Esophagus (tissue), 2 donors: ENCODE measurements at regions not wholly inside any gene's neighbourhood (a gene's known extent, or its start where the extent isn't known, plus 50 kb on each side); places are given as distances from the start of the nearest gene placed in this dataset.

Experiments used
- H3K27ac ChIP-seq, 2 donors: one replicate each; pipeline ENCODE4 v1.5.1; 2013; ENCODE audit warnings: low read depth in 2 of 2, mild to moderate bottlenecking in 2 of 2, inconsistent platforms in 1 of 2, low read length in 1 of 2, moderate library complexity in 1 of 2
- H3K27me3 ChIP-seq, 2 donors: one replicate each; pipeline ENCODE4 v1.6.1; 2013; ENCODE audit warnings: low read length in 2 of 2, control low read depth in 1 of 2, mild to moderate bottlenecking in 1 of 2; ENCODE audit not compliant: insufficient read depth in 2 of 2, control insufficient read depth in 1 of 2
- H3K36me3 ChIP-seq, 2 donors: one replicate each; pipeline ENCODE4 v1.6.1; 2013; ENCODE audit warnings: low read length in 1 of 2; ENCODE audit not compliant: control insufficient read depth in 2 of 2, insufficient read depth in 2 of 2
- H3K4me1 ChIP-seq, 2 donors: one replicate each; pipeline ENCODE4 v1.6.1; 2013; ENCODE audit warnings: low read length in 1 of 2; ENCODE audit not compliant: control insufficient read depth in 2 of 2, insufficient read depth in 2 of 2
- H3K4me3 ChIP-seq, 2 donors: one replicate each; pipeline ENCODE4 v1.5.1; 2013; ENCODE audit warnings: low read length in 2 of 2, mild to moderate bottlenecking in 2 of 2, low read depth in 1 of 2, moderate library complexity in 1 of 2
- H3K9me3 ChIP-seq, 2 donors: one replicate each; pipeline ENCODE4 v1.6.1; 2013; ENCODE audit warnings: mild to moderate bottlenecking in 2 of 2, low read depth in 1 of 2, low read length in 1 of 2, moderate library complexity in 1 of 2; ENCODE audit not compliant: control insufficient read depth in 2 of 2, insufficient read depth in 1 of 2
- WGBS, 2 donors: extraction: QIAGEN DNeasy Blood & Tissue Kit; methylation state at CpG; one replicate each; pipeline ENCODE4 v1.1.7; 2013; 5-methylcytosine and 5-hydroxymethylcytosine counted together
- donor health status: healthy with polysubstance abuse.
- donor health status: Bipolar disorder and iron deficiency.

- no peaks in the 10 kb centered on the region for H3K4me1 ChIP-seq
Measured at GRCh38 chr3:176904506-176904905, 292.8 kb downstream of the TBL1XR1 start.

DNA sequence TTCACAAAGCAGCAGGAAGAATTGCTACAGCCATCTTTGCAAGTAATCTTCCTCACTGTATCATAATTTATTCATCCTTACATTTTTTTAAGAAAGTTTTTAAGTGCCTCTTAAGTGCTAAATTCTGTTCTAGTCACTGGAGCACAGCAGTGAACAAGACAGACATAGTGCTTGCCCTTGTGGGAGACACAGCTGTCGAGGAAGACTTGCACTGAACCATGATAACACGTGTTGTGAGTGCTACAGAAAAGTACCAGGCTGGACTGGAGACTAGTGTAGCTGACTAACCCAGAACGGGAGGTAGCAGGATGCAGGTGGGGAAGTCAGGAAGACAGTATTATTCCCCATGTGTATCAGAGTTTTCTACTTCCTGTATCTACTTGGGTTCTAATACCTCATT is 300.6 kb downstream of the TBL1XR1 start:
- H3K27ac ChIP-seq, result no peak overlapping the region
- WGBS, 2 donors, result 60 to 75% methylated on average over 3 of the region's 3 CpGs
- no peaks in the 10 kb centered on the region for H3K36me3 ChIP-seq
- no peak overlapping the region for H3K4me3 ChIP-seq
- no peaks in the 10 kb centered on the region for H3K4me1 ChIP-seq
- no peaks in the 10 kb centered on the region for H3K9me3 ChIP-seq
- H3K27me3 ChIP-seq, result no peaks in the 10 kb centered on the region

More at GRCh38 chr3:176904506-176904905, 292.8 kb downstream of the TBL1XR1 start:
- Histone ChIP-seq H3K36me3 (no peaks in the 10 kb centered on the region), H3K27ac (no peak overlapping the region), H3K9me3 (peaks cover 0 to 2% of the 10 kb centered on the region in 2 donors), H3K27me3 (peaks cover 0 to 2% of the 10 kb centered on the region in 2 donors), H3K4me3 (no peak overlapping the region)
- WGBS, 2 donors, result 57 to 64% methylated on average over 4 of the region's 4 CpGs

- 77 to 93% methylated on average over 3 of the region's 3 CpGs for WGBS, 2 donors
- Histone ChIP-seq H3K27me3 (no peaks in the 10 kb centered on the region), H3K27ac (no peak overlapping the region), H3K4me3 (no peak overlapping the region), H3K4me1 (no peaks in the 10 kb centered on the region), H3K36me3 (no peaks in the 10 kb centered on the region), H3K9me3 (no peaks in the 10 kb centered on the region)
Measured at GRCh38 chr3:176896165-176896564, 301.1 kb downstream of the TBL1XR1 start.

- Histone ChIP-seq H3K27me3 (no peaks in the 10 kb centered on the region), H3K27ac (no peak overlapping the region), H3K4me3 (no peak overlapping the region), H3K4me1 (no peaks in the 10 kb centered on the region), H3K36me3 (no peaks in the 10 kb centered on the region), H3K9me3 (peaks cover 0 to 8% of the 10 kb centered on the region in 2 donors)
- 90 to 94% methylated on average over 1 of the region's 1 CpG for WGBS, 2 donors
Measured at GRCh38 chr3:176879710-176880109, 317.6 kb downstream of the TBL1XR1 start.

DNA sequence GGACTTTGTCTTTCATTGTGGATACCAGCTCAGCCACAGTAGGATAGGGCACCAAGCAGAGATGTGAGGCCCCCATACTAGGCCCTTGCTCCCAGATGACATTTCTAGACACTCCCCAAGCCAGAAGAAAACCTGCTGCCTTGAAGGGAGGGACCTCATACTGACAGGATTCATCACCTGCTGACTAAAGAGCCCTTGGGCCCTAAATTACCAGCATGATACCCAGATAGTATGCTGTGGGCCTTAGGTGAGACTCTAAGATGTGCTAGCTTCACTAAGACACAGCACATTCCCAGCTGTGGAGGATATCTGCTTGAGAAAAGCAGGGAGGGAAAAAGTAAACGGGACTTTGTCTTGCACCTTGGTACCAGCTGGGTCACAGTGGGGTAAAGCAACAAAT is 324.0 kb downstream of the TBL1XR1 start:
- WGBS, 2 donors, result 96% methylated on average over 1 of the region's 1 CpG
- Histone ChIP-seq H3K36me3 (no peaks in the 10 kb centered on the region), H3K27ac (no peak overlapping the region), H3K4me3 (no peak overlapping the region), H3K4me1 (peaks cover 0 to 5% of the 10 kb centered on the region in 2 donors), H3K9me3 (peaks cover 0 to 12% of the 10 kb centered on the region in 2 donors), H3K27me3 (no peaks in the 10 kb centered on the region)

- no peak overlapping the region for H3K4me3 ChIP-seq
- no peaks in the 10 kb centered on the region for H3K27me3 ChIP-seq
- H3K4me1 ChIP-seq, result peaks cover 0 to 9% of the 10 kb centered on the region in 2 donors
- H3K36me3 ChIP-seq, result no peaks in the 10 kb centered on the region
- H3K9me3 ChIP-seq, result peaks cover 0 to 12% of the 10 kb centered on the region in 2 donors
- WGBS, 2 donors, result 17 to 25% methylated on average over 4 of the region's 4 CpGs
- H3K27ac ChIP-seq, result no peak overlapping the region
Measured at GRCh38 chr3:176872771-176873209, 324.5 kb downstream of the TBL1XR1 start.

DNA sequence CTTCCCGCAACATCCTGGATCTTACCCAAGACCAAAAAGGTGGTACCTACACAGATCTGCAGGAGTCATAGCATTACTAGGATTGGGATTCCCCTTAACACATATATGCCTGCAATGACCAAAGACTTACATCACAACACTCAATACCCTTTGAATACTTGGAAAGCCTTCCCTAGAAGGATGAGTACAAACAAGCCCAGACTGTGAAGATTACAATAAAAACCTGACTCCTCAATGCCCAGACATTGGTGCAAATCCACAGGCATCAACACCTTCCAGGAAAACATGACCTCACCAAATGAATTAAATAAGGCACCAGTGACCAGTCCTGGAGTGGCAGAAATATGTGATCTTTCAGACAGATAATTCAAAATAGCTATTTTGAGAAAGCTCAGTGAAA is 326.8 kb downstream of the TBL1XR1 start:
- WGBS, 2 donors, result 67 to 91% methylated on average over 1 of the region's 1 CpG
- Histone ChIP-seq H3K9me3 (peaks cover 0 to 5% of the 10 kb centered on the region in 2 donors), H3K4me3 (no peak overlapping the region), H3K36me3 (no peaks in the 10 kb centered on the region), H3K27me3 (no peaks in the 10 kb centered on the region), H3K27ac (no peak overlapping the region), H3K4me1 (peaks cover 0 to 12% of the 10 kb centered on the region in 2 donors)

GRCh38 chr3:176867681-176868663 is 329.3 kb downstream of the TBL1XR1 start:
- 51 to 52% methylated on average over 7 of the region's 7 CpGs for WGBS, 2 donors
- peak overlapping the region in 1 of 2 donors; percentile 48 for H3K27ac ChIP-seq
- H3K27me3 ChIP-seq, result no peaks in the 10 kb centered on the region
- peaks cover 0 to 5% of the 10 kb centered on the region in 2 donors for H3K9me3 ChIP-seq
- no peaks in the 10 kb centered on the region for H3K36me3 ChIP-seq
- peaks cover 0 to 12% of the 10 kb centered on the region in 2 donors for H3K4me1 ChIP-seq
- H3K4me3 ChIP-seq, result no peak overlapping the region

GRCh38 chr3:176861137-176861536 is 336.1 kb downstream of the TBL1XR1 start:
- Histone ChIP-seq H3K4me1 (no peaks in the 10 kb centered on the region), H3K36me3 (no peaks in the 10 kb centered on the region), H3K4me3 (no peak overlapping the region), H3K9me3 (no peaks in the 10 kb centered on the region), H3K27ac (no peak overlapping the region), H3K27me3 (no peaks in the 10 kb centered on the region)
- 88 to 90% methylated on average over 4 of the region's 4 CpGs for WGBS, 2 donors

- H3K9me3 ChIP-seq, result no peaks in the 10 kb centered on the region
- H3K4me3 ChIP-seq, result no peak overlapping the region
- H3K36me3 ChIP-seq, result no peaks in the 10 kb centered on the region
- H3K27me3 ChIP-seq, result no peaks in the 10 kb centered on the region
- no peaks in the 10 kb centered on the region for H3K4me1 ChIP-seq
- H3K27ac ChIP-seq, result no peak overlapping the region
Measured at GRCh38 chr3:176856721-176857120, 340.6 kb downstream of the TBL1XR1 start.
